ENCODE measurements at regions not wholly inside any gene's neighbourhood (a gene's known extent, or its start where the extent isn't known, plus 50 kb on each side); places are given as distances from the start of the nearest gene placed in this dataset.

- TF ChIP-seq, protein P1, sequence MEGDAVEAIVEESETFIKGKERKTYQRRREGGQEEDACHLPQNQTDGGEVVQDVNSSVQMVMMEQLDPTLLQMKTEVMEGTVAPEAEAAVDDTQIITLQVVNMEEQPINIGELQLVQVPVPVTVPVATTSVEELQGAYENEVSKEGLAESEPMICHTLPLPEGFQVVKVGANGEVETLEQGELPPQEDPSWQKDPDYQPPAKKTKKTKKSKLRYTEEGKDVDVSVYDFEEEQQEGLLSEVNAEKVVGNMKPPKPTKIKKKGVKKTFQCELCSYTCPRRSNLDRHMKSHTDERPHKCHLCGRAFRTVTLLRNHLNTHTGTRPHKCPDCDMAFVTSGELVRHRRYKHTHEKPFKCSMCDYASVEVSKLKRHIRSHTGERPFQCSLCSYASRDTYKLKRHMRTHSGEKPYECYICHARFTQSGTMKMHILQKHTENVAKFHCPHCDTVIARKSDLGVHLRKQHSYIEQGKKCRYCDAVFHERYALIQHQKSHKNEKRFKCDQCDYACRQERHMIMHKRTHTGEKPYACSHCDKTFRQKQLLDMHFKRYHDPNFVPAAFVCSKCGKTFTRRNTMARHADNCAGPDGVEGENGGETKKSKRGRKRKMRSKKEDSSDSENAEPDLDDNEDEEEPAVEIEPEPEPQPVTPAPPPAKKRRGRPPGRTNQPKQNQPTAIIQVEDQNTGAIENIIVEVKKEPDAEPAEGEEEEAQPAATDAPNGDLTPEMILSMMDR (IDR thresholded peaks at IDR 0.05; ENCODE audit: insufficient read depth, low read depth, low read length, missing control alignments): no peak
- DNase-seq (ENCODE audit: low read depth): no peak
- no peak overlapping the region for H3K4me3 ChIP-seq (ENCODE audit: low read depth, low read length)
Measured at GRCh38 chr4:188819233-188819632, 680.0 kb downstream of the TRIML1 start.

DNA sequence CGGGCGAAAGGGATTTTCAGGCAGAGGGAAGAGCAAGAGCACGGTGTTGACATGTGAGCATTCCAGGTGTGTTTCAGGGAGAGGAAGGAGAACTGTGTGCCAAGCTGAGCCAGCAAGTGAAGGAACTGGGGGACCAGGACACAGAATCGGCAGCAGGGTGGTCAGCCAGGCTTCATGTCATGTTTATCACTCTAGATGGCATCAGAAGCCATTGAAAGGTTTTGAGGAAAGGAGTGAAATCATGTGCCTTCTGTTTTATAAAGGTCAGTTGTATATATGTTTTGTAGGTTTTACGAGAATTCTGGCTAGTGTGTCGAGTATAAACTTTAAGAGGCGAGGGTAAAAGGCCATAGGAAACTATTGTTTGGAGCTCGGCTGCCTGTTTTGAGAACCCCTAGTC is 682.3 kb downstream of the TRIML1 start:
- no peak overlapping the region for H3K4me3 ChIP-seq (ENCODE audit: low read depth, low read length)
- DNase-seq (ENCODE audit: low read depth): no peak
- TF ChIP-seq, protein P1 (IDR thresholded peaks at IDR 0.05; ENCODE audit: insufficient read depth, low read depth, low read length, missing control alignments): no peak

- H3K4me3 ChIP-seq (ENCODE audit: low read depth, low read length): no peak overlapping the region
- no peak for DNase-seq (ENCODE audit: low read depth)
- TF ChIP-seq, protein P1 (IDR thresholded peaks at IDR 0.05; ENCODE audit: insufficient read depth, low read depth, low read length, missing control alignments): no peak
Measured at GRCh38 chr4:188822698-188823097, 683.5 kb downstream of the TRIML1 start.

- TF ChIP-seq, protein P1 (IDR thresholded peaks at IDR 0.05; ENCODE audit: insufficient read depth, low read depth, low read length, missing control alignments): no peak
- no peak for DNase-seq (ENCODE audit: low read depth)
- H3K4me3 ChIP-seq (ENCODE audit: low read depth, low read length): no peak overlapping the region
Measured at GRCh38 chr4:188824553-188824952, 685.3 kb downstream of the TRIML1 start.

DNA sequence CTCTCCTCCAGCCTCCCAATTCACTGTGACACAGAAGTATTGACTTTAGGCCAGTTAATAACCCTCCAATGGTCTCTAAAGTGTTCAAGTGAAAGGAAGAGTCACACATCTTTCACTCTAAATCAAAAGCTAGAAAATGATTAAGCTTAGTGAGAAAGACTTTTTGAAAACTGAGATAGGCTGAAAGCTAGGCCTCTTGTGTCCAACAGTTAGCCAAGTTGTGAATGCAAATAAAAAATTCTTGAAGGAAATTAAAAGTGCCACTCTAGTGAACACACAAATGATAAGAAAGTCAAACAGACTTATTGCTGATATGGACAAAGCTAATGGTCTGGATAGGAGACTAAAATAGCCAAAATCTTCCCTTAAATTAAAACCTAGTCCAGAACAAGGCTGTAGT is 687.2 kb downstream of the TRIML1 start:
- TF ChIP-seq, protein P1 (IDR thresholded peaks at IDR 0.05; ENCODE audit: insufficient read depth, low read depth, low read length, missing control alignments): no peak
- H3K4me3 ChIP-seq (ENCODE audit: low read depth, low read length): no peak overlapping the region
- no peak for DNase-seq (ENCODE audit: low read depth)

GRCh38 chr4:188839704-188840103 is 700.5 kb downstream of the TRIML1 start:
- no peak for DNase-seq (ENCODE audit: low read depth)
- TF ChIP-seq, protein P1 (IDR thresholded peaks at IDR 0.05; ENCODE audit: insufficient read depth, low read depth, low read length, missing control alignments): no peak
- no peak overlapping the region for H3K4me3 ChIP-seq (ENCODE audit: low read depth, low read length)

DNA sequence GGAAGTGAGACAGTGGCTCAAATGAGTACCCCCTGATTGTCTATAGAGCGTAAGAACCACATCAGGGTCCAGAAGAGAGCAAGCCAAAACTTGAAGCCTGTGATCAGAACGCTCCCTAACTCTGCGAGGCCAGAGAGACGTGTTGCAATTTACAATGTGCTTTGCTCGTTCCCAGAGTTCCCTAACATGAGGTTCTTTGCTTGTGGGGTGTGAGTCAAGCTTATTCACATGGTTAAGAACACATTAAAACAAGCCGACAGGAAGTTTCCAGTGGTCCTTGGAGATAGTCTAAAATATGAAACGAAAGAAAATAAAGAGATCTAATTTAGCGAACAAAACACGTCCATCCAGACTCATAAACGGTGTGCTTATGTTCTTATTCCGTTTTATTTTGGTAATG is 702.3 kb downstream of the TRIML1 start:
- TF ChIP-seq, protein P1 (IDR thresholded peaks at IDR 0.05; ENCODE audit: insufficient read depth, low read depth, low read length, missing control alignments): no peak
- no peak for DNase-seq (ENCODE audit: low read depth)
- H3K4me3 ChIP-seq (ENCODE audit: low read depth, low read length): no peak overlapping the region
